ENCODE measurements at regions not wholly inside any gene's neighbourhood (a gene's known extent, or its start where the extent isn't known, plus 50 kb on each side); places are given as distances from the start of the nearest gene placed in this dataset.

- no peaks in the 10 kb centered on the region for H3K27me3 ChIP-seq
- no peak for DNase-seq
- H3K9me3 ChIP-seq, result no peaks in the 10 kb centered on the region
- no peaks in the 10 kb centered on the region for H3K36me3 ChIP-seq
- H3K4me3 ChIP-seq, result no peak overlapping the region
Observed at GRCh38 chr10:33800986-33801385, 466.5 kb upstream of the NRP1 start.

- DNase-seq, result no peak
- no peaks in the 10 kb centered on the region for H3K27me3 ChIP-seq
Observed at GRCh38 chr10:33800545-33800944, 466.1 kb upstream of the NRP1 start.

GRCh38 chr10:33799944-33800323, 465.5 kb upstream of the NRP1 start:
- Histone ChIP-seq H3K27me3 (no peaks in the 10 kb centered on the region), H3K36me3 (no peaks in the 10 kb centered on the region), H3K4me3 (no peak overlapping the region), H3K9me3 (no peaks in the 10 kb centered on the region)
- DNase-seq, result no peak

More at GRCh38 chr10:33800545-33800944, 466.1 kb upstream of the NRP1 start:
- Histone ChIP-seq H3K4me3 (no peak overlapping the region), H3K36me3 (no peaks in the 10 kb centered on the region), H3K9me3 (no peaks in the 10 kb centered on the region)

GRCh38 chr10:33799281-33799943, 464.9 kb upstream of the NRP1 start:
- peak; percentile 8 for DNase-seq
- no peaks in the 10 kb centered on the region for H3K27me3 ChIP-seq
- H3K36me3 ChIP-seq, result no peaks in the 10 kb centered on the region
- H3K9me3 ChIP-seq, result no peaks in the 10 kb centered on the region
- no peak overlapping the region for H3K4me3 ChIP-seq

GRCh38 chr10:33798754-33799153, 464.3 kb upstream of the NRP1 start:
- no peak for DNase-seq
- Histone ChIP-seq H3K4me3 (no peak overlapping the region), H3K27me3 (no peaks in the 10 kb centered on the region), H3K9me3 (no peaks in the 10 kb centered on the region), H3K36me3 (no peaks in the 10 kb centered on the region)

- H3K9me3 ChIP-seq, result no peaks in the 10 kb centered on the region
- H3K27me3 ChIP-seq, result no peaks in the 10 kb centered on the region
- DNase-seq, result no peak
- no peaks in the 10 kb centered on the region for H3K36me3 ChIP-seq
- H3K4me3 ChIP-seq, result no peak overlapping the region
Observed at GRCh38 chr10:33796680-33797079, 462.2 kb upstream of the NRP1 start.

GRCh38 chr10:33795529-33795928, 461.1 kb upstream of the NRP1 start:
- no peak for DNase-seq
- no peaks in the 10 kb centered on the region for H3K27me3 ChIP-seq
- no peak overlapping the region for H3K4me3 ChIP-seq
- H3K36me3 ChIP-seq, result no peaks in the 10 kb centered on the region
- H3K9me3 ChIP-seq, result no peaks in the 10 kb centered on the region

GRCh38 chr10:33794460-33794859, 460.0 kb upstream of the NRP1 start:
- Histone ChIP-seq H3K9me3 (no peaks in the 10 kb centered on the region), H3K4me3 (no peak overlapping the region), H3K36me3 (no peaks in the 10 kb centered on the region), H3K27me3 (no peaks in the 10 kb centered on the region)
- DNase-seq, result no peak

GRCh38 chr10:33793793-33794192, 459.3 kb upstream of the NRP1 start:
- Histone ChIP-seq H3K36me3 (no peaks in the 10 kb centered on the region), H3K9me3 (no peaks in the 10 kb centered on the region), H3K4me3 (no peak overlapping the region), H3K27me3 (no peaks in the 10 kb centered on the region)
- no peak for DNase-seq

- Histone ChIP-seq H3K9me3 (no peaks in the 10 kb centered on the region), H3K36me3 (no peaks in the 10 kb centered on the region), H3K4me3 (no peak overlapping the region), H3K27me3 (no peaks in the 10 kb centered on the region)
- DNase-seq, result no peak
Observed at GRCh38 chr10:33791272-33791660, 456.8 kb upstream of the NRP1 start.

- Histone ChIP-seq H3K4me3 (no peak overlapping the region), H3K9me3 (no peaks in the 10 kb centered on the region), H3K36me3 (no peaks in the 10 kb centered on the region), H3K27me3 (peaks cover 1% of the 10 kb centered on the region; the same call in 1 of the 2 replicates)
- DNase-seq, result no peak
Observed at GRCh38 chr10:33790521-33791271, 456.2 kb upstream of the NRP1 start.

- Histone ChIP-seq H3K36me3 (no peaks in the 10 kb centered on the region), H3K4me3 (no peak overlapping the region), H3K9me3 (no peaks in the 10 kb centered on the region), H3K27me3 (peaks cover 3% of the 10 kb centered on the region; the same call in 1 of the 2 replicates)
- no peak for DNase-seq
Observed at GRCh38 chr10:33783557-33783956, 449.1 kb upstream of the NRP1 start.

- Histone ChIP-seq H3K4me3 (no peak overlapping the region), H3K36me3 (no peaks in the 10 kb centered on the region), H3K9me3 (no peaks in the 10 kb centered on the region), H3K27me3 (peaks cover 3% of the 10 kb centered on the region; the same call in 1 of the 2 replicates)
- DNase-seq, result no peak
Observed at GRCh38 chr10:33783078-33783477, 448.6 kb upstream of the NRP1 start.

- peaks cover 3% of the 10 kb centered on the region; the same call in 1 of the 2 replicates for H3K27me3 ChIP-seq
- no peak for DNase-seq
- no peaks in the 10 kb centered on the region for H3K9me3 ChIP-seq
- H3K36me3 ChIP-seq, result no peaks in the 10 kb centered on the region
- no peak overlapping the region for H3K4me3 ChIP-seq
Observed at GRCh38 chr10:33781606-33782395, 447.3 kb upstream of the NRP1 start.

GRCh38 chr10:33780961-33781360, 446.5 kb upstream of the NRP1 start:
- H3K36me3 ChIP-seq, result no peaks in the 10 kb centered on the region
- no peak for DNase-seq
- H3K9me3 ChIP-seq, result no peaks in the 10 kb centered on the region
- H3K27me3 ChIP-seq, result peaks cover 3% of the 10 kb centered on the region; the same call in 1 of the 2 replicates
- no peak overlapping the region for H3K4me3 ChIP-seq

- no peak overlapping the region for H3K4me3 ChIP-seq
- H3K27me3 ChIP-seq, result no peaks in the 10 kb centered on the region
- no peaks in the 10 kb centered on the region for H3K36me3 ChIP-seq
- DNase-seq, result no peak
- H3K9me3 ChIP-seq, result no peaks in the 10 kb centered on the region
Observed at GRCh38 chr10:33777223-33777622, 442.8 kb upstream of the NRP1 start.

- no peak overlapping the region for H3K4me3 ChIP-seq
- no peak for DNase-seq
- H3K9me3 ChIP-seq, result no peaks in the 10 kb centered on the region
- H3K36me3 ChIP-seq, result no peaks in the 10 kb centered on the region
- no peaks in the 10 kb centered on the region for H3K27me3 ChIP-seq
Observed at GRCh38 chr10:33776419-33777070, 442.1 kb upstream of the NRP1 start.
